Activated CD4-positive, alpha-beta T cell treated with anti-CD3 and anti-CD28 coated beads for 36 hours (primary cell): ENCODE measurements at regions not wholly inside any gene's neighbourhood (a gene's known extent, or its start where the extent isn't known, plus 50 kb on each side); places are given as distances from the start of the nearest gene placed in this dataset.
"Not testable (repeated sequence)": the region's sequence is repeated elsewhere in the genome, so short reads cannot be mapped to it uniquely, and the experiment has no call there.

Experiments
- ATAC-seq: fragments of 200-7000 bp; cut with Tn5 transposase; one replicate; pipeline ENCODE4 v1.10.0; 2021; ENCODE audit warnings: mild to moderate bottlenecking, moderate library complexity
- CTCF ChIA-PET: fragments of 350-600 bp; sonication (Branson Sonifier 250); formaldehyde crosslinking; loops from one replicate; lab custom pipeline; 2021; ENCODE audit warnings: antibody characterized with exemption; lab: Charles Lee
- POLR2A ChIA-PET: fragments of 350-600 bp; sonication (Branson Sonifier 250); formaldehyde crosslinking; loops from one replicate; lab custom pipeline; 2021; ENCODE audit warnings: antibody characterized with exemption, inconsistent platforms; lab: Charles Lee
- DNase-seq: peaks from one replicate; pipeline ENCODE4 v3.0.0-alpha.2; 2020
- H3K27ac Mint-ChIP-seq: one replicate; pipeline ENCODE4 v1.8.0; 2021; ENCODE audit warnings: mixed read lengths
- H3K27me3 Mint-ChIP-seq: one replicate; pipeline ENCODE4 v1.8.0; 2021; ENCODE audit warnings: mixed read lengths
- H3K36me3 Mint-ChIP-seq: one replicate; pipeline ENCODE4 v1.8.0; 2021; ENCODE audit warnings: low read depth, mixed read lengths
- H3K4me1 Mint-ChIP-seq: one replicate; pipeline ENCODE4 v1.8.0; 2021; ENCODE audit warnings: mixed read lengths
- H3K4me3 Mint-ChIP-seq: one replicate; pipeline ENCODE4 v1.8.0; 2021; ENCODE audit warnings: mild to moderate bottlenecking, moderate library complexity, mixed read lengths
- H3K9me3 Mint-ChIP-seq: one replicate; pipeline ENCODE4 v1.8.0; 2021; ENCODE audit warnings: low read depth, mixed read lengths
- intact Hi-C, 2 experiments: fragments of 100-400 bp; cut with DNase I in 1 of 2; cut with micrococcal nuclease in 1 of 2; formaldehyde crosslinking; loops; one replicate each; pipeline versions ENCODE4 v1.14.2 to v1.15.1; 2022 to 2024; cut with DNase I, micrococcal nuclease

DNA sequence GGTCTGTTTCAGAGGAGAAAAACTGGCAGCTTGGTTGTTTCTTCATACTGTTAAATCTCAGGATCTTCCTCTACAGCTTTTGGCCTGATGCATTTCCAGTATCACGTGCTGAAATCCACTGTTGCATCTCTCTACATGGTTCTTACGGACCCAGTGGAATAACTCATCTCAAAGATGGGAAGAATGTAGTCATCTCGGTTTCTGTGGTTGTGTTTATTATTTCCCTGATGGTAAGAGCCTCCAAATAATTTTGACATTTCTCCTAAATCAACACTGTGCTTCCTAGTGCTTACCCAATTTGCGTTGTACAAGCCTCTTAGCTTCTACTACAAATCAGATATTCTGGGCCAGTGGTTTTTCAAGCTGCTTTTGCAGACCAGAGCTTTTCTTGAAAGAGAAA lies 812.8 kb downstream of the C12orf50 start:
- Mint-ChIP-seq H3K27me3 (no peaks in the 10 kb centered on the region), H3K27ac (no peak overlapping the region), H3K4me3 (no peak overlapping the region), H3K9me3 (peaks cover 1% of the 10 kb centered on the region), H3K36me3 (no peaks in the 10 kb centered on the region), H3K4me1 (no peaks in the 10 kb centered on the region)
- DNase-seq (no peak), ATAC-seq (no peak)
- ChIA-PET CTCF (no interaction called here), POLR2A (no interaction called here)
- intact Hi-C loops, result no loop called here

DNA sequence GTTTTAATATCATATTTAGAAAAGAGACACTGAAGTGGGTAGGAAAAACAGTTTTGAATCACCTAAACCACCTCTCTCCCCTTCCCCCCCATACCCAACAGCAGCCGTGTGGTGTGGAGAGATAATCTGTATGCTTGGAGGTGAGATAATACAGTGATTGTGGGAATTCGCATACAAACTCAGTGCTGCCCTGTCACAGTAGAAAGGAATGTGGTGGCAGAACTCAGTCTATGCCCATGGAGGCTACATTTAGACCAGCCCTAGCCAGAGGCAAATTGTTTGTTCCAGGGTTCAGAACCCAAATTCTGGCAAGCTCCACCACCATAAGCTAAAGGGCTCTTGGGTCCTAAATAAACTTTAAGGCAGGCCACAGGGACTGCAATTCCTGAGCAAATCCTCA lies 827.0 kb downstream of the C12orf50 start:
- no peak overlapping the region for H3K27ac Mint-ChIP-seq
- H3K36me3 Mint-ChIP-seq, result no peaks in the 10 kb centered on the region
- intact Hi-C loops, result no loop called here
- no peak overlapping the region for H3K4me3 Mint-ChIP-seq
- POLR2A ChIA-PET, result no interaction called here
- H3K4me1 Mint-ChIP-seq, result no peaks in the 10 kb centered on the region
- no peaks in the 10 kb centered on the region for H3K27me3 Mint-ChIP-seq
- no peak for ATAC-seq
- peaks cover 5% of the 10 kb centered on the region for H3K9me3 Mint-ChIP-seq
- CTCF ChIA-PET, result no interaction called here
- no peak for DNase-seq

GRCh38 chr12:87201598-87201997 lies 827.6 kb downstream of the C12orf50 start:
- CTCF ChIA-PET, result no interaction called here
- H3K36me3 Mint-ChIP-seq, result no peaks in the 10 kb centered on the region
- ATAC-seq, result no peak
- H3K27me3 Mint-ChIP-seq, result no peaks in the 10 kb centered on the region
- POLR2A ChIA-PET, result no interaction called here
- H3K4me1 Mint-ChIP-seq, result no peaks in the 10 kb centered on the region
- H3K4me3 Mint-ChIP-seq, result no peak overlapping the region
- H3K27ac Mint-ChIP-seq, result no peak overlapping the region
- intact Hi-C loops, result no loop called here
- DNase-seq, result no peak
- peaks cover 2% of the 10 kb centered on the region for H3K9me3 Mint-ChIP-seq

GRCh38 chr12:87200289-87200979 lies 828.8 kb downstream of the C12orf50 start:
- Mint-ChIP-seq H3K36me3 (no peaks in the 10 kb centered on the region), H3K4me1 (no peaks in the 10 kb centered on the region), H3K4me3 (no peak overlapping the region), H3K9me3 (peaks cover 2% of the 10 kb centered on the region), H3K27me3 (no peaks in the 10 kb centered on the region), H3K27ac (no peak overlapping the region)
- ChIA-PET CTCF (no interaction called here), POLR2A (no interaction called here)
- DNase-seq, result no peak
- ATAC-seq, result no peak
- intact Hi-C loops, result no loop called here

GRCh38 chr12:87198181-87198580 lies 831.0 kb downstream of the C12orf50 start:
- POLR2A ChIA-PET, result no interaction called here
- CTCF ChIA-PET, result no interaction called here
- intact Hi-C loops, result no loop called here
- H3K4me1 Mint-ChIP-seq, result no peaks in the 10 kb centered on the region
- H3K27me3 Mint-ChIP-seq, result no peaks in the 10 kb centered on the region
- no peaks in the 10 kb centered on the region for H3K9me3 Mint-ChIP-seq
- H3K27ac Mint-ChIP-seq, result no peak overlapping the region
- H3K36me3 Mint-ChIP-seq, result no peaks in the 10 kb centered on the region
- H3K4me3 Mint-ChIP-seq, result no peak overlapping the region
- ATAC-seq (no peak), DNase-seq (no peak)

DNA sequence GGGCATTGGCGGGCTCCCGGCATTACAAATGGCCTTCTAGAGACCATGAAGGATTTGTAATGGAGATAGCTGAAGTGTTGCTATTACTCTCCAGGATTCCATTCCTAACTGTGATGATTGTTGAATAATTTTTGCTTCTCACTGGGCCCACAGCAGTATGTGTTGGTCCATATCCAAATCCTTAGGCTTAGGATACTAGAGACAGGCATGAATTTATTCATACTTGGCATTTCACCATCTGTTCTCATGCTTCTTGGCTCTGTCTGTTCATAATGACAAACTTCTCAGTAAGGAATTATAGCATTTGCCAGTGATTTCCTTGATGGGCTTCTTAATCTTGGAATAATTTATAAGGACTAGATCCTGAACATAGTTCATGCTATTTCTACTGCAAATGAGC lies 832.9 kb downstream of the C12orf50 start:
- H3K36me3 Mint-ChIP-seq, result no peaks in the 10 kb centered on the region
- no peak for DNase-seq
- POLR2A ChIA-PET, result no interaction called here
- CTCF ChIA-PET, result no interaction called here
- no peaks in the 10 kb centered on the region for H3K4me1 Mint-ChIP-seq
- intact Hi-C loops, result no loop called here
- H3K9me3 Mint-ChIP-seq, result no peaks in the 10 kb centered on the region
- H3K4me3 Mint-ChIP-seq, result no peak overlapping the region
- H3K27me3 Mint-ChIP-seq, result no peaks in the 10 kb centered on the region
- H3K27ac Mint-ChIP-seq, result no peak overlapping the region
- no peak for ATAC-seq

DNA sequence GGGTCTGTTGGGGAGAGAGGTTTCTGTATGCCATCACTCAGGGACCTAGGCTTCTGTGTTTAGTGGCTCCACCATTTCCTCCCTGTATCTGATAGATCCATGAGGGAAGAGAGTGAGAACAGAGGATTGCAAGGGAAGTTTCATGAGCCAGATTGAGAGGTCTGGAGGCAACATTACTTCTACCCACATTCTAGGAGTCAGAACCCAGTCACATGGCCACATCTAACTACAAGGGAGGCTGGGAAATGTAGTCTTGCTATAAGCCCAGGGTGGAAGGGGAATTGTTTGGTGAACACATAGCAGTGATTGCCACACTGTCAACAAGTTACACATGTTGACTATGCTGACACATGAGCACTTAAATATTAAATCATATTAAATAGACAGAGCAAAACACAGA lies 834.8 kb downstream of the C12orf50 start:
- DNase-seq, ATAC-seq, intact Hi-C loops, POLR2A ChIA-PET, H3K27ac Mint-ChIP-seq, H3K4me3 Mint-ChIP-seq, H3K9me3 Mint-ChIP-seq, CTCF ChIA-PET, H3K4me1 Mint-ChIP-seq, H3K27me3 Mint-ChIP-seq, H3K36me3 Mint-ChIP-seq: not testable (repeated sequence)

GRCh38 chr12:87185367-87185766 lies 843.8 kb downstream of the C12orf50 start:
- POLR2A ChIA-PET, result no interaction called here
- CTCF ChIA-PET, result no interaction called here
- H3K36me3 Mint-ChIP-seq, result no peaks in the 10 kb centered on the region
- no peaks in the 10 kb centered on the region for H3K9me3 Mint-ChIP-seq
- no peak overlapping the region for H3K4me3 Mint-ChIP-seq
- no peaks in the 10 kb centered on the region for H3K4me1 Mint-ChIP-seq
- H3K27me3 Mint-ChIP-seq, result no peaks in the 10 kb centered on the region
- ATAC-seq (no peak), DNase-seq (no peak)
- intact Hi-C loops, result no loop called here
- H3K27ac Mint-ChIP-seq, result no peak overlapping the region

- no peaks in the 10 kb centered on the region for H3K36me3 Mint-ChIP-seq
- H3K27ac Mint-ChIP-seq, result no peak overlapping the region
- ChIA-PET POLR2A (no interaction called here), CTCF (no interaction called here)
- H3K4me3 Mint-ChIP-seq, result no peak overlapping the region
- DNase-seq, result no peak
- no peaks in the 10 kb centered on the region for H3K27me3 Mint-ChIP-seq
- H3K9me3 Mint-ChIP-seq, result no peaks in the 10 kb centered on the region
- no peak for ATAC-seq
- intact Hi-C loops, result no loop called here
- H3K4me1 Mint-ChIP-seq, result no peaks in the 10 kb centered on the region
Measured at GRCh38 chr12:87182696-87183233, 846.4 kb downstream of the C12orf50 start.

GRCh38 chr12:87171356-87171755 lies 857.8 kb downstream of the C12orf50 start:
- Mint-ChIP-seq H3K9me3 (peaks cover 14% of the 10 kb centered on the region), H3K27me3 (no peaks in the 10 kb centered on the region), H3K27ac (no peak overlapping the region), H3K4me1 (no peaks in the 10 kb centered on the region), H3K36me3 (no peaks in the 10 kb centered on the region), H3K4me3 (no peak overlapping the region)
- intact Hi-C loops, result no loop called here
- no peak for DNase-seq
- ATAC-seq, result no peak
- ChIA-PET POLR2A (no interaction called here), CTCF (no interaction called here)

DNA sequence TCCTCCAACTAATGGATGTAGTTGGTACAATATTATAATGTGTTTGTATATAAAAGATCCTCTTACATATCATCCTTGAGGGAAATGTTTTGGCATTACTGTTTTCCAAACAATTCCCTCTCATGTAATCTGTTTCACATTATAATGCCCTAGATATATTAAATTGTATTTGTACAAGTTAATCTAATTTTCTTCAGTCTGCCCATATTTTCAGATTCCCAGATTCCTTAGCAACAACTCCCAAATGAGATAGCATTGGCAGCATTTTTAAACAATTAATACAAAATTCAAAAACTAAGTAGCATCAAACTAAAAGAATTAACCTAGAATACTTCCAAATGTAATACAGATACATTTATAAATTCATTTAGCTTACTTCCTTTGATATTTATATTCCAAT lies 860.2 kb downstream of the C12orf50 start:
- ATAC-seq (no peak), DNase-seq (no peak)
- Mint-ChIP-seq H3K27me3 (no peaks in the 10 kb centered on the region), H3K36me3 (no peaks in the 10 kb centered on the region), H3K4me3 (no peak overlapping the region), H3K9me3 (peaks cover 9% of the 10 kb centered on the region), H3K4me1 (no peaks in the 10 kb centered on the region), H3K27ac (no peak overlapping the region)
- intact Hi-C loops, result no loop called here
- ChIA-PET POLR2A (no interaction called here), CTCF (no interaction called here)

GRCh38 chr12:87165733-87166375 lies 863.3 kb downstream of the C12orf50 start:
- intact Hi-C loops, result no loop called here
- peaks cover 9% of the 10 kb centered on the region for H3K9me3 Mint-ChIP-seq
- H3K4me3 Mint-ChIP-seq, result no peak overlapping the region
- no peaks in the 10 kb centered on the region for H3K36me3 Mint-ChIP-seq
- DNase-seq (no peak), ATAC-seq (no peak)
- no peaks in the 10 kb centered on the region for H3K4me1 Mint-ChIP-seq
- H3K27ac Mint-ChIP-seq, result no peak overlapping the region
- POLR2A ChIA-PET, result no interaction called here
- H3K27me3 Mint-ChIP-seq, result no peaks in the 10 kb centered on the region
- CTCF ChIA-PET, result no interaction called here
